Kidney (tissue), 13 donors: ENCODE measurements at regions not wholly inside any gene's neighbourhood (a gene's known extent, or its start where the extent isn't known, plus 50 kb on each side); places are given as distances from the start of the nearest gene placed in this dataset.

Source experiments
- DNase-seq, 5 donors: peaks; one replicate each; pipeline ENCODE4 v3.0.0-alpha.2; 2013 to 2020
- FAIRE-seq: peaks from 2 replicates; lab custom pipeline; 2012; peaks lifted over from hg19 to GRCh38; lab: Jason Lieb, UNC
- H3K27ac ChIP-seq, 2 donors: one replicate each; pipeline ENCODE4 v1.7.0; 2013; ENCODE audit warnings: low read depth in 2 of 2, low read length in 2 of 2, inconsistent platforms in 1 of 2
- H3K27me3 ChIP-seq: one replicate; pipeline ENCODE4 v1.7.1; 2013; ENCODE audit warnings: low read length, inconsistent platforms; ENCODE audit not compliant: control insufficient read depth, insufficient read depth
- H3K36me3 ChIP-seq, 3 donors: one replicate each; pipeline versions ENCODE4 v1.7.0 to v1.7.1; 2013; ENCODE audit warnings: low read length in 3 of 3, control low read depth in 1 of 3, inconsistent platforms in 1 of 3; ENCODE audit not compliant: insufficient read depth in 3 of 3, control insufficient read depth in 2 of 3
- H3K4me1 ChIP-seq, 3 donors: one replicate each; pipeline versions ENCODE4 v1.7.0 to v1.7.1; 2013; ENCODE audit warnings: low read length in 3 of 3, inconsistent platforms in 1 of 3, low read depth in 1 of 3; ENCODE audit not compliant: control insufficient read depth in 2 of 3, insufficient read depth in 2 of 3
- H3K4me3 ChIP-seq, 3 donors: one replicate each; pipeline versions ENCODE4 v1.7.0 to v1.8.1; 2013; ENCODE audit warnings: low read length in 3 of 3, control low read depth in 1 of 3, inconsistent platforms in 1 of 3
- H3K9ac ChIP-seq, 3 donors: one replicate each; pipeline versions ENCODE4 v1.7.0 to v1.7.1; 2013; ENCODE audit warnings: low read length in 3 of 3, control low read depth in 1 of 3, inconsistent platforms in 1 of 3
- H3K9me3 ChIP-seq, 3 donors: one replicate each; pipeline versions ENCODE4 v1.7.0 to v1.7.1; 2013; ENCODE audit warnings: low read length in 3 of 3, control low read depth in 1 of 3, inconsistent platforms in 1 of 3; ENCODE audit not compliant: control insufficient read depth in 2 of 3, insufficient read depth in 1 of 3
- CTCF ChIP-seq: IDR thresholded peaks from 3 replicates; pipeline ENCODE4 v1.5.1; 2012; ENCODE audit warnings: mild to moderate bottlenecking, moderate library complexity, borderline replicate concordance; ENCODE audit not compliant: insufficient read depth; ENCODE audit errors: extremely low read depth
- intact Hi-C: fragments of 100-400 bp; cut with DNase I; formaldehyde crosslinking; loops from one replicate; pipeline ENCODE4 v1.11.1; 2022
- donor health status: control.
- donor health status: control.
- donor health status: control.
- donor health status: control.
- donor health status: control.
- donor health status: DM: yes; HTN: yes; CAD: no.
- donor health status: Normal renal cell carcinoma (clear cell type).

GRCh38 chr9:129330711-129331492, 152.8 kb upstream of the IER5L start:
- FAIRE-seq = no peak
- no peak for TF ChIP-seq CTCF
- no peaks in the 10 kb centered on the region for H3K27me3 ChIP-seq
- intact Hi-C loops = no loop called here
- no peaks in the 10 kb centered on the region for H3K36me3 ChIP-seq
- no peak overlapping the region for H3K27ac ChIP-seq
- DNase-seq = no peak
- H3K9ac ChIP-seq = no peak overlapping the region
- no peak overlapping the region for H3K4me3 ChIP-seq
- H3K9me3 ChIP-seq = peaks cover 0 to 11% (median 0%) of the 10 kb centered on the region in 3 donors
- H3K4me1 ChIP-seq = peaks cover 5 to 30% (median 8%) of the 10 kb centered on the region in 3 donors

GRCh38 chr9:129328355-129329042, 150.4 kb upstream of the IER5L start:
- H3K36me3 ChIP-seq = no peaks in the 10 kb centered on the region
- DNase-seq = peak in 3 of 5 donors; percentile 52 to 81 (median 65)
- H3K4me1 ChIP-seq = peaks cover 0 to 16% (median 10%) of the 10 kb centered on the region in 3 donors
- H3K9me3 ChIP-seq = peaks cover 0 to 11% (median 0%) of the 10 kb centered on the region in 3 donors
- H3K27me3 ChIP-seq = no peaks in the 10 kb centered on the region
- H3K27ac ChIP-seq = peak overlapping the region in 1 of 2 donors; percentile 74
- intact Hi-C loops = no loop called here
- TF ChIP-seq CTCF = no peak
- no peak overlapping the region for H3K9ac ChIP-seq
- H3K4me3 ChIP-seq = no peak overlapping the region
- no peak for FAIRE-seq

GRCh38 chr9:129327552-129328328, 149.7 kb upstream of the IER5L start:
- peaks cover 0 to 11% (median 0%) of the 10 kb centered on the region in 3 donors for H3K9me3 ChIP-seq
- H3K27me3 ChIP-seq = no peaks in the 10 kb centered on the region
- peak in 1 of 5 donors; percentile 80 for DNase-seq
- peaks cover 0 to 15% (median 10%) of the 10 kb centered on the region in 3 donors for H3K4me1 ChIP-seq
- FAIRE-seq = no peak
- intact Hi-C loops = no loop called here
- H3K36me3 ChIP-seq = no peaks in the 10 kb centered on the region
- H3K4me3 ChIP-seq = no peak overlapping the region
- H3K27ac ChIP-seq = peak overlapping the region in 1 of 2 donors; percentile 74
- no peak for TF ChIP-seq CTCF
- no peak overlapping the region for H3K9ac ChIP-seq
